PFSK-1 (cell line): ENCODE measurements at regions not wholly inside any gene's neighbourhood (a gene's known extent, or its start where the extent isn't known, plus 50 kb on each side); places are given as distances from the start of the nearest gene placed in this dataset.

ENCODE experiments used
- FOXP2 ChIP-seq: optimal IDR thresholded peaks from 2 replicates; pipeline ENCODE3; 2011; ENCODE audit warnings: borderline replicate concordance, control low read depth, inconsistent platforms; ENCODE audit not compliant: insufficient read depth; ENCODE audit errors: extremely low read length, extremely low read depth
- POLR2AphosphoS5 ChIP-seq: IDR thresholded peaks from 2 replicates; pipeline ENCODE4 v1.6.1; 2012; ENCODE audit warnings: low read depth, mild to moderate bottlenecking, control low read depth, low read length, moderate library complexity
- SIN3A ChIP-seq: IDR thresholded peaks from 2 replicates; pipeline ENCODE4 v1.6.1; 2012; ENCODE audit warnings: mild to moderate bottlenecking, low read length, moderate library complexity, borderline replicate concordance; ENCODE audit not compliant: insufficient read depth
- TAF1 ChIP-seq: IDR thresholded peaks from 2 replicates; pipeline ENCODE4 v1.6.1; 2012; ENCODE audit warnings: low read length, control low read depth, borderline replicate concordance; ENCODE audit not compliant: insufficient read depth
- TF ChIP-seq, protein P1 (sequence below), 2 experiments: IDR thresholded peaks; 2 replicates each; pipeline versions ENCODE4 v1.6.1 to v1.8.0; 2011 to 2012; ENCODE audit warnings: low read depth in 2 of 2, low read length in 2 of 2, control low read depth in 1 of 2, inconsistent platforms in 1 of 2, mild to moderate bottlenecking in 1 of 2, moderate library complexity in 1 of 2; ENCODE audit not compliant: insufficient read depth in 1 of 2

DNA sequence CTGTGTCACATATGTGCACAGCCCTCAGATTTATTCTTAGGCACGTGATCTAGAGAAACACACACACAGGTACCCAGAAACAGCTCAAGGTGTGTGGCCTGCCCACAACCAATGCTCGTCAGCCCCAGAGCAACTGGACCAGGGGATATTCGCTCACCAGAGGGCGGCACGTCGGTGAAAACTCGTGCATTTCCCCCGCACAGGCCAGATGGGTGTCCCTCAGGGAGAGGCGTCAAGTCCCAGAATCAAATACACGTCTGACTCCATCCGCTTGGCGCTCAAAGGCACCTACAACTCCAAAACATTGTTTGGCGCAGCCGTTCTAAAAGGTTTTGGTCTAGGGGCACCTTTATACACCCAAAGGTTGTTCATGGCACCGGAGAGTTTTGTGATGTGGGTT lies 429.0 kb downstream of the BRD1 start:
- no peak for TF ChIP-seq POLR2AphosphoS5
- TF ChIP-seq TAF1 = no peak
- no peak for TF ChIP-seq SIN3A
- no peak for TF ChIP-seq FOXP2
- TF ChIP-seq, protein P1, sequence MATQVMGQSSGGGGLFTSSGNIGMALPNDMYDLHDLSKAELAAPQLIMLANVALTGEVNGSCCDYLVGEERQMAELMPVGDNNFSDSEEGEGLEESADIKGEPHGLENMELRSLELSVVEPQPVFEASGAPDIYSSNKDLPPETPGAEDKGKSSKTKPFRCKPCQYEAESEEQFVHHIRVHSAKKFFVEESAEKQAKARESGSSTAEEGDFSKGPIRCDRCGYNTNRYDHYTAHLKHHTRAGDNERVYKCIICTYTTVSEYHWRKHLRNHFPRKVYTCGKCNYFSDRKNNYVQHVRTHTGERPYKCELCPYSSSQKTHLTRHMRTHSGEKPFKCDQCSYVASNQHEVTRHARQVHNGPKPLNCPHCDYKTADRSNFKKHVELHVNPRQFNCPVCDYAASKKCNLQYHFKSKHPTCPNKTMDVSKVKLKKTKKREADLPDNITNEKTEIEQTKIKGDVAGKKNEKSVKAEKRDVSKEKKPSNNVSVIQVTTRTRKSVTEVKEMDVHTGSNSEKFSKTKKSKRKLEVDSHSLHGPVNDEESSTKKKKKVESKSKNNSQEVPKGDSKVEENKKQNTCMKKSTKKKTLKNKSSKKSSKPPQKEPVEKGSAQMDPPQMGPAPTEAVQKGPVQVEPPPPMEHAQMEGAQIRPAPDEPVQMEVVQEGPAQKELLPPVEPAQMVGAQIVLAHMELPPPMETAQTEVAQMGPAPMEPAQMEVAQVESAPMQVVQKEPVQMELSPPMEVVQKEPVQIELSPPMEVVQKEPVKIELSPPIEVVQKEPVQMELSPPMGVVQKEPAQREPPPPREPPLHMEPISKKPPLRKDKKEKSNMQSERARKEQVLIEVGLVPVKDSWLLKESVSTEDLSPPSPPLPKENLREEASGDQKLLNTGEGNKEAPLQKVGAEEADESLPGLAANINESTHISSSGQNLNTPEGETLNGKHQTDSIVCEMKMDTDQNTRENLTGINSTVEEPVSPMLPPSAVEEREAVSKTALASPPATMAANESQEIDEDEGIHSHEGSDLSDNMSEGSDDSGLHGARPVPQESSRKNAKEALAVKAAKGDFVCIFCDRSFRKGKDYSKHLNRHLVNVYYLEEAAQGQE (IDR thresholded peaks at IDR 0.05; ENCODE audit: insufficient read depth in 1 of 2, low read depth in 2 of 2, low read length in 2 of 2) = no peak

DNA sequence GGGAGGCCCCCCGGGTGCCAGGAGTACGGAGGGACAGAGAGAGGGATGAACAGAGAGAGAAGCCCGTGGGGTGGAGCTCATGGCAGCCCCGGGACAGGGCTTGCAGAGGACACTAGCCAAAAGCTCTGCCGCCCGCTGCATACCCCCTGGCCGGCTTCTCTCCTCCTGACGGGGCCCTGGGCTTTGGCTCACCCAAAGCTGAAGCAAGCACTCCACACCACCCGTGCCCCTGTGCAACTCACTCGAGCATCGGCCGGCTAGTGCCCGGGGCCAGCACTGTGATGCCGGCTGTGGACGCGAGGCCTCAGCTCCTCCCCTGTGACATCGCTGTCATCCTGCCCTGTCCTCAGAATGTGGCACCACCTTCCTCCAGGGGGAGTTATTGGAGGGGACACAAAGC lies 429.6 kb downstream of the BRD1 start:
- no peak for TF ChIP-seq SIN3A
- TF ChIP-seq, protein P1 (IDR thresholded peaks at IDR 0.05; ENCODE audit: insufficient read depth in 1 of 2, low read depth in 2 of 2, low read length in 2 of 2) = no peak
- no peak for TF ChIP-seq TAF1
- TF ChIP-seq FOXP2 = no peak
- no peak for TF ChIP-seq POLR2AphosphoS5

DNA sequence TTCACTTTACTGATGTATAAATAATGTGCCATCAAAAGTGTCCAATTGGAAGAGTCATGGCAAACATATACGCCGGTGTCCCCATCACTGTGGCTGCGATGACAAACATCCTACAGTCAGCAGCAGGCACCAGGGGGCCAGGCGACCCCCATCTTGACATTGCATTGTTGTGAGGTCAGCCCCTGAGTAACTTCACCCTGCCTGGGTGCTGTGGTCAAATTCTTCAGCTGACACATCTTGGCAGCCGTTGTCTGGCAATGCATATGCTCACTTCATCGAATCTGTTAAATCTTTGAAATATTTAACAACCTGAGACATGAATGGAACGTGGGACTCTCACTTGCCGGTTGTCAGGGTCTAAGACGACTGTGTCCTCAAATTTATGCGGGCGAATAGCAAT lies 430.9 kb downstream of the BRD1 start:
- no peak for TF ChIP-seq SIN3A
- no peak for TF ChIP-seq FOXP2
- TF ChIP-seq, protein P1 (IDR thresholded peaks at IDR 0.05; ENCODE audit: insufficient read depth in 1 of 2, low read depth in 2 of 2, low read length in 2 of 2) = no peak
- no peak for TF ChIP-seq TAF1
- no peak for TF ChIP-seq POLR2AphosphoS5

DNA sequence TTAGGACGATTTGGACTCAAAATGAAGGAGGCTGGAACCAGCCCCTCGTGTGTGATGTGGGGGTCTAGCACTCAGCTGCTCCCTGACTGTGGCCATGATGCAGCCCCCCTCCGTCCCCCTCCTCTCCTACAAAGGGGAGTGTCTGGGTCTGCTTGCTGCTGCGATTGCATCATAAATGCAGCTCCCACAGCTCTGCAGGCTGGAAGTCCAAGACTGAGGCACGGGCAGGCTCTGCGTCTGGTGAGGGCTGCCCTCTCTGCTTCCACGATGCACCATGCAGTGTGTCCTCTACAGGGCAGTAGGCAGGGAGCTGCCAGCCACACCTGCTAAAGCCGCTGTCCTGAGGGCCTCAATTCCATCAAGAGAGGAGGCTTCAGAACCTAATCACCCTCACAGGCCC lies 432.1 kb downstream of the BRD1 start:
- TF ChIP-seq, protein P1 (IDR thresholded peaks at IDR 0.05; ENCODE audit: insufficient read depth in 1 of 2, low read depth in 2 of 2, low read length in 2 of 2) = no peak
- TF ChIP-seq POLR2AphosphoS5 = no peak
- no peak for TF ChIP-seq FOXP2

DNA sequence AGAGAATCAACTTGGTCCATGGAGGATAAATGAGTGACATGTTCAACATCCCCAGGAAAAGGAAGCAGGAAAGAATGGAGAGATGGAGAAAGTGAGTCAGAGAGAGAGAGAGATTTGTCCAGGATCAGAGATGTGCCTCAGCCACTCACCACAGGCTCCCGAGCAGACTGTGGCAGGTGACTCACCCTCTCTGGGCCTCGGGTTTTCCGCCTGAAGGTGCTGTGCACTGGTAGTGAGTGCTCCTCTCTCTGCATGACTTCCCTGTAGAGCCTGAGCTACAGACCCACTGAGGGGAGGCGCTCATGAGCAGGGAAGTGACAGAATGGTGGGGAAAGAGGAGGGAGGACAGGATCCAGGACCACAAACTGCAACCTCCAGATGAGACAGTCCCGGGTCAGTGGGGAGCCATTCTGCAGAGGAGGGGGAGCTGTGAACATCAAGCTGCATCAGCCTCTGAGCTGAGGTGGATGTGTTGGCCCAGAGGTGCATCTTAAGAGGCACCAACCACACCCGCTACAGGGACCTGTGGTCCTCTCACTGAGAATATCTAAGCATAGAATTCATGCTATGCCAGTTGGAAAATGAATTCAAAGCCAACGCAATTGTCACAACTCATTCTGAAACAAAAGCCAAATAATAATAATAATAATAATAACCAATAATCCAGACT lies 433.4 kb downstream of the BRD1 start:
- no peak for TF ChIP-seq TAF1
- TF ChIP-seq, protein P1 (IDR thresholded peaks at IDR 0.05; ENCODE audit: insufficient read depth in 1 of 2, low read depth in 2 of 2, low read length in 2 of 2) = no peak
- no peak for TF ChIP-seq FOXP2
- TF ChIP-seq SIN3A = no peak
- no peak for TF ChIP-seq POLR2AphosphoS5
